Lower leg skin (tissue), 4 donors: ENCODE measurements at regions not wholly inside any gene's neighbourhood (a gene's known extent, or its start where the extent isn't known, plus 50 kb on each side); places are given as distances from the start of the nearest gene placed in this dataset.

Source experiments
- DNase-seq, 2 donors: peaks; one replicate each; pipeline ENCODE4 v3.0.0-alpha.2; 2019; ENCODE audit warnings: low spot score in 2 of 2
- H3K4me3 ChIP-seq: fragments of 200-600 bp; sonication (generic); 2 replicates; pipeline ENCODE4 v1.5.1; 2017; ENCODE audit warnings: mild to moderate bottlenecking, low read depth; ENCODE audit not compliant: poor library complexity, severe bottlenecking
- CTCF ChIP-seq, 3 donors: fragments of 450-650 bp; IDR thresholded peaks; one replicate each; pipeline ENCODE4 v1.5.1; 2016; ENCODE audit warnings: antibody characterized with exemption in 3 of 3, mild to moderate bottlenecking in 3 of 3, moderate library complexity in 2 of 3
- POLR2A ChIP-seq, 2 donors: fragments of 450-650 bp; IDR thresholded peaks; one replicate each; pipeline ENCODE4 v1.6.1; 2016 to 2017; ENCODE audit warnings: antibody characterized with exemption in 2 of 2, mild to moderate bottlenecking in 1 of 2, moderate library complexity in 1 of 2
- WGBS, 2 donors: methylation state at CpG; one replicate each; pipeline ENCODE4 v1.1.5; 2018; 5-methylcytosine and 5-hydroxymethylcytosine counted together
- intact Hi-C: fragments of 100-400 bp; cut with DNase I; formaldehyde crosslinking; loops from one replicate; pipeline ENCODE4 v1.15.0; 2023; ENCODE audit warnings: low total_unique reads

DNA sequence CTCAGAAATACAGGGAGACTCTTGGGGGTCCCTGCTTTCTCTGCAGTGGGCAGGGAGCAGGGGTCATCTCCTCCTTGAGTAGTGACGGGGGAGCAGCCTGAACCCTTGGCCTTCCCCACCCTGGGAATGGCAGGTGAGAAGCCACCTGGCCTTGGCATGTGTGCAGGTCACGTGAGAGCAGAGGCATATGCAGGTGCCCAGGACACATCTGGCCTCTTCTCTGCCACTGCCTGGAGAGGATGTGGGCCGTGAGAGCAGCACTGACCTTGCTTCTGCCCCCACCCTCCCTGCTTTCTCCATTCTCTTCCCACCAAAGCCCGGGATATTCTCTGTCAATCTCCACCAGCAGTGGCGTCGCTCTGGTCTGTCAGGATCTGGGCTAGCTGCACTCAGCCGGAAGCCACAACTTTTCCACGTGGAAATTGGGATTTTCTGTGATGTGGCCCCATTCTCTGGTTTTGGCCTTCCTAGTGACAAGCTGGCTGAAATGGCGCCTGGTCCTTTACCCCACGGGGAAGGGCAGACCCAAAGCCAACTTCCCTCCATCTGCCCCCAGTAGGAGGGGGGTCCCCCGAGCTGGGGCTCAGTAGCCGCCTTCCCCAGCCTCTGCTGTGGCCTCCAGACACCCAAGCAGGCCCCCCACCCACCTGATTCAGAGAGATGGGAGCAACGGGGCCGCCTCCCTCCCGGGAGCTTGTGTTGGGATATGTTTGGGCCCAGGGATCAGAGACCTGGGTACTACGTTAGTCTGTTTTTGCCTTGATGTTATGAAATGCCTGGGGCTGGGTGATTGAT lies 70.4 kb upstream of the FCN1 start:
- WGBS, 2 donors: 76 to 80% methylated on average over 14 to 16 of the region's 16 CpGs

GRCh38 chr9:134988706-134989105 lies 71.0 kb upstream of the FCN1 start:
- intact Hi-C loops: no loop called here
- 88 to 89% methylated on average over 12 of the region's 12 CpGs for WGBS, 2 donors
- TF ChIP-seq POLR2A (IDR thresholded peaks at IDR 0.05): no peak
- no peak for TF ChIP-seq CTCF (IDR thresholded peaks at IDR 0.05)
- DNase-seq: no peak
- H3K4me3 ChIP-seq: no peak overlapping the region

More for the DNA sequence above, 70.4 kb upstream of the FCN1 start:
- H3K4me3 ChIP-seq: no peak overlapping the region
- peak in 1 of 2 donors; percentile 70 for DNase-seq
- no peak for TF ChIP-seq POLR2A (IDR thresholded peaks at IDR 0.05)
- TF ChIP-seq CTCF (IDR thresholded peaks at IDR 0.05): no peak
- intact Hi-C loops: no loop called here

DNA sequence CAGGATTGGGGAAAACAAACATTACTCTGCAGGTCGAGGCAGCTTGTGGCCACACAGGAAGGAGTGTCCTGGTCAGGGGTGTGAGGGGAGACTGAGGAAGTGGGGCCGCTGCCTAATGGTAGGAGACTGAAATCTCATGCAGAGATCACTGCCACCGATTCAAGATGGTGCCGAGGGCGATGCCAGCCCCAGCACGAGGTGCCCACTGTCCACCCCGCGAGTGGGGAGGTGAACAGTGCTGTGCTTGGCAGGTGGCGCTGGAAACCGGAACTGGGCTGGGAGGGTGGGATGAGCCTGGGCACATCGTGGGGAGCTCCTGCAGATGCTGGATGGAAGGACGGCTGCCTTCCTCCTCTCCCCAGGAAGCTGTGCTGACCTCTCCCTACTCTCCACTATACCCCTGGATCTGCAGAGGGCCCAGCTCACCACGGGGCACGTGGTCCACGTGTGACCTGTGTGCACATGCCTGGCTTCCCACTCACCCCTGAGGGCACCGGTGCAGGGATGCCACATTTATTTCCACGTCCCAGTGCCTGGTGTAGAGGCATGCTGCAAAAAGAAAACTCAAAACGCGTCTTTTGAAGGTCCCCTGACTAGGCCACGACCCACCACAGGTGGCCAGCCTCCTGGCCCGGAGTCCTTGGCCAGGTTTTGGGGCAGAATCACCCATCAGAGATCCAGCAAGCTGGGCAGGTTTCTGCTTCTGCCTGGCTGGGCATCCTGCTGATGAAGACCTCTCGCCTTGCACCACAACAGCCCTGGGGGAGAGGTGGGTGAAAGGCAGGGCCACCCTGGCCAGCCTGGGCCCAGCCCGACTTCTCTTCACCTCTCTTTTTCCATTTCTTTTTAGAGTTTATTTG lies 71.7 kb upstream of the FCN1 start:
- no peak overlapping the region for H3K4me3 ChIP-seq
- intact Hi-C loops: no loop called here
- peak in 1 of 2 donors; percentile 79 for DNase-seq
- WGBS, 2 donors: 76 to 82% methylated on average over 17 to 23 of the region's 23 CpGs
- TF ChIP-seq POLR2A (IDR thresholded peaks at IDR 0.05): no peak
- TF ChIP-seq CTCF (IDR thresholded peaks at IDR 0.05): no peak

GRCh38 chr9:134991808-134992754 lies 74.4 kb upstream of the FCN1 start:
- 68 to 70% methylated on average over 41 to 42 of the region's 42 CpGs for WGBS, 2 donors
- no peak overlapping the region for H3K4me3 ChIP-seq
- DNase-seq: peak in 1 of 2 donors; percentile 23
- TF ChIP-seq CTCF (IDR thresholded peaks at IDR 0.05) (no peak), POLR2A (IDR thresholded peaks at IDR 0.05) (no peak)
- intact Hi-C loops: no loop called here

GRCh38 chr9:134992755-134993124 lies 75.0 kb upstream of the FCN1 start:
- peak; percentile 28 to 88 for DNase-seq
- no peak overlapping the region for H3K4me3 ChIP-seq
- WGBS, 2 donors: 15 to 26% methylated on average over 12 to 17 of the region's 22 CpGs
- intact Hi-C loops: no loop called here
- TF ChIP-seq POLR2A (IDR thresholded peaks at IDR 0.05) (no peak), CTCF (IDR thresholded peaks at IDR 0.05) (no peak)
